HEK293T (cell line): ENCODE measurements at regions not wholly inside any gene's neighbourhood (a gene's known extent, or its start where the extent isn't known, plus 50 kb on each side); places are given as distances from the start of the nearest gene placed in this dataset.

ENCODE experiments used
- ARNT ChIP-seq: fragments of 450-650 bp; IDR thresholded peaks from 2 replicates; pipeline ENCODE4 v1.6.1; 2017; ENCODE audit warnings: mild to moderate bottlenecking
- BHLHE40 ChIP-seq: fragments of 450-650 bp; IDR thresholded peaks from 2 replicates; pipeline ENCODE4 v1.6.1; 2016; ENCODE audit warnings: mild to moderate bottlenecking, moderate library complexity, borderline replicate concordance
- ELF4 ChIP-seq: fragments of 450-650 bp; IDR thresholded peaks from 2 replicates; pipeline ENCODE4 v1.6.1; 2017; ENCODE audit warnings: antibody characterized with exemption
- FOXA1 ChIP-seq: fragments of 450-650 bp; IDR thresholded peaks from 2 replicates; pipeline ENCODE4 v1.6.1; 2016; ENCODE audit warnings: mild to moderate bottlenecking
- FOXK2 ChIP-seq: fragments of 450-650 bp; IDR thresholded peaks from 2 replicates; pipeline ENCODE4 v1.6.1; 2016; ENCODE audit warnings: mild to moderate bottlenecking
- FOXM1 ChIP-seq: fragments of 450-650 bp; IDR thresholded peaks from 2 replicates; pipeline ENCODE4 v1.6.1; 2017; ENCODE audit warnings: mild to moderate bottlenecking, borderline replicate concordance
- HDGF ChIP-seq: fragments of 450-650 bp; IDR thresholded peaks from 2 replicates; pipeline ENCODE4 v1.6.1; 2017; ENCODE audit warnings: antibody characterized with exemption, borderline replicate concordance
- LEF1 ChIP-seq: fragments of 450-650 bp; IDR thresholded peaks from 2 replicates; pipeline ENCODE4 v1.6.1; 2017; ENCODE audit warnings: mild to moderate bottlenecking, borderline replicate concordance
- PKNOX1 ChIP-seq: fragments of 450-650 bp; IDR thresholded peaks from 2 replicates; pipeline ENCODE4 v1.6.1; 2016
- SUZ12 ChIP-seq: fragments of 450-650 bp; IDR thresholded peaks from 2 replicates; pipeline ENCODE4 v1.6.1; 2016; ENCODE audit warnings: mild to moderate bottlenecking
- TARDBP ChIP-seq: fragments of 450-650 bp; IDR thresholded peaks from 2 replicates; pipeline ENCODE4 v1.6.1; 2016
- ZNF384 ChIP-seq: fragments of 450-650 bp; IDR thresholded peaks from 2 replicates; pipeline ENCODE4 v1.6.1; 2016

- TF ChIP-seq BHLHE40: no peak
- no peak for TF ChIP-seq ELF4
- no peak for TF ChIP-seq ARNT
- TF ChIP-seq HDGF: no peak
- no peak for TF ChIP-seq FOXK2
- TF ChIP-seq FOXM1: no peak
- no peak for TF ChIP-seq SUZ12
- no peak for TF ChIP-seq ZNF384
- TF ChIP-seq TARDBP: no peak
- TF ChIP-seq LEF1: no peak
- no peak for TF ChIP-seq PKNOX1
- no peak for TF ChIP-seq FOXA1
These were observed 857.8 kb downstream of the DCDC2C start for GRCh38 chr2:4561196-4561595.
